Endothelial cell (in vitro differentiated cells): ENCODE measurements at regions not wholly inside any gene's neighbourhood (a gene's known extent, or its start where the extent isn't known, plus 50 kb on each side); places are given as distances from the start of the nearest gene placed in this dataset.

Experiments
- DNase-seq: peaks from one replicate; pipeline ENCODE4 v3.0.0; 2021; ENCODE audit warnings: low spot score
- H3K27ac Mint-ChIP-seq: one replicate; pipeline ENCODE4 v1.8.0; 2021; ENCODE audit warnings: mixed read lengths, inconsistent platforms; ENCODE audit not compliant: unreplicated experiment
- H3K27me3 Mint-ChIP-seq: one replicate; pipeline ENCODE4 v1.8.0; 2021; ENCODE audit warnings: mild to moderate bottlenecking, moderate library complexity, mixed read lengths, inconsistent platforms; ENCODE audit not compliant: unreplicated experiment
- H3K36me3 Mint-ChIP-seq: one replicate; pipeline ENCODE4 v1.8.0; 2021; ENCODE audit warnings: mild to moderate bottlenecking, low read depth, mixed read lengths, inconsistent platforms; ENCODE audit not compliant: unreplicated experiment
- H3K4me1 Mint-ChIP-seq: one replicate; pipeline ENCODE4 v1.8.0; 2021; ENCODE audit warnings: mild to moderate bottlenecking, mixed read lengths, inconsistent platforms; ENCODE audit not compliant: unreplicated experiment
- H3K4me3 Mint-ChIP-seq: one replicate; pipeline ENCODE4 v1.8.0; 2021; ENCODE audit warnings: mild to moderate bottlenecking, mixed read lengths, inconsistent platforms; ENCODE audit not compliant: unreplicated experiment
- H3K9me3 Mint-ChIP-seq: one replicate; pipeline ENCODE4 v1.8.0; 2021; ENCODE audit warnings: mixed read lengths, inconsistent platforms; ENCODE audit not compliant: unreplicated experiment
- CTCF ChIP-seq: fragments of 200-600 bp; sonication (generic); IDR thresholded peaks from one replicate; pipeline ENCODE4 v1.5.0; 2021; ENCODE audit warnings: antibody characterized with exemption; ENCODE audit not compliant: unreplicated experiment

- DNase-seq = no peak
- H3K9me3 Mint-ChIP-seq = no peaks in the 10 kb centered on the region
- H3K27ac Mint-ChIP-seq = no peak overlapping the region
- no peak for TF ChIP-seq CTCF
- H3K36me3 Mint-ChIP-seq = no peaks in the 10 kb centered on the region
- H3K4me1 Mint-ChIP-seq = no peaks in the 10 kb centered on the region
- no peak overlapping the region for H3K4me3 Mint-ChIP-seq
- no peaks in the 10 kb centered on the region for H3K27me3 Mint-ChIP-seq
These were observed 144.0 kb downstream of the SEC23A start for GRCh38 chr14:38959021-38959420.

GRCh38 chr14:38958589-38958988, 144.4 kb downstream of the SEC23A start:
- Mint-ChIP-seq H3K4me3 (no peak overlapping the region), H3K27me3 (no peaks in the 10 kb centered on the region), H3K27ac (no peak overlapping the region), H3K36me3 (no peaks in the 10 kb centered on the region), H3K4me1 (no peaks in the 10 kb centered on the region), H3K9me3 (no peaks in the 10 kb centered on the region)
- DNase-seq = no peak
- no peak for TF ChIP-seq CTCF

GRCh38 chr14:38951451-38951850, 151.6 kb downstream of the SEC23A start:
- no peak overlapping the region for H3K27ac Mint-ChIP-seq
- H3K4me1 Mint-ChIP-seq = no peaks in the 10 kb centered on the region
- no peaks in the 10 kb centered on the region for H3K9me3 Mint-ChIP-seq
- no peaks in the 10 kb centered on the region for H3K36me3 Mint-ChIP-seq
- no peak overlapping the region for H3K4me3 Mint-ChIP-seq
- no peaks in the 10 kb centered on the region for H3K27me3 Mint-ChIP-seq
- DNase-seq = no peak
- no peak for TF ChIP-seq CTCF

GRCh38 chr14:38950676-38951075, 152.4 kb downstream of the SEC23A start:
- no peak for TF ChIP-seq CTCF
- Mint-ChIP-seq H3K36me3 (no peaks in the 10 kb centered on the region), H3K4me3 (no peak overlapping the region), H3K27me3 (no peaks in the 10 kb centered on the region), H3K4me1 (no peaks in the 10 kb centered on the region), H3K9me3 (no peaks in the 10 kb centered on the region), H3K27ac (no peak overlapping the region)
- no peak for DNase-seq

GRCh38 chr14:38948576-38948975, 154.5 kb downstream of the SEC23A start:
- H3K9me3 Mint-ChIP-seq = no peaks in the 10 kb centered on the region
- no peaks in the 10 kb centered on the region for H3K4me1 Mint-ChIP-seq
- no peak for TF ChIP-seq CTCF
- H3K27me3 Mint-ChIP-seq = no peaks in the 10 kb centered on the region
- H3K27ac Mint-ChIP-seq = no peak overlapping the region
- H3K4me3 Mint-ChIP-seq = no peak overlapping the region
- no peak for DNase-seq
- no peaks in the 10 kb centered on the region for H3K36me3 Mint-ChIP-seq
